HG03439 (cell line): ENCODE measurements at regions not wholly inside any gene's neighbourhood (a gene's known extent, or its start where the extent isn't known, plus 50 kb on each side); places are given as distances from the start of the nearest gene placed in this dataset.

Experiments used
- ATAC-seq: cut with Tn5 transposase; IDR thresholded peaks from one replicate; pipeline ENCODE4 v1.9.1; 2021; ENCODE audit warnings: mild to moderate bottlenecking, moderate library complexity; ENCODE audit not compliant: unreplicated experiment

GRCh38 chr10:131519723-131520605, 208.4 kb upstream of the TCERG1L start:
- no peak for ATAC-seq

- ATAC-seq: no peak
Measured at GRCh38 chr10:131531265-131532190, 220.0 kb upstream of the TCERG1L start.

- no peak for ATAC-seq
Measured at GRCh38 chr10:131532291-131532690, 220.8 kb upstream of the TCERG1L start.

GRCh38 chr10:131532745-131533341, 221.3 kb upstream of the TCERG1L start:
- ATAC-seq: no peak

- no peak for ATAC-seq
Measured at GRCh38 chr10:131533846-131534526, 222.5 kb upstream of the TCERG1L start.

GRCh38 chr10:131534836-131535235, 223.3 kb upstream of the TCERG1L start:
- ATAC-seq: no peak

- no peak for ATAC-seq
Measured at GRCh38 chr10:131536676-131537075, 225.2 kb upstream of the TCERG1L start.

- ATAC-seq: no peak
Measured at GRCh38 chr10:131537281-131537680, 225.8 kb upstream of the TCERG1L start.

GRCh38 chr10:131544495-131544894, 233.0 kb upstream of the TCERG1L start:
- ATAC-seq: no peak

GRCh38 chr10:131546086-131546810, 234.7 kb upstream of the TCERG1L start:
- no peak for ATAC-seq

GRCh38 chr10:131547129-131547799, 235.7 kb upstream of the TCERG1L start:
- ATAC-seq: no peak

- no peak for ATAC-seq
Measured at GRCh38 chr10:131548176-131548575, 236.7 kb upstream of the TCERG1L start.

GRCh38 chr10:131549116-131549515, 237.6 kb upstream of the TCERG1L start:
- ATAC-seq: no peak

GRCh38 chr10:131553121-131553520, 241.6 kb upstream of the TCERG1L start:
- no peak for ATAC-seq

GRCh38 chr10:131553581-131553980, 242.1 kb upstream of the TCERG1L start:
- ATAC-seq: no peak

GRCh38 chr10:131554821-131555220, 243.3 kb upstream of the TCERG1L start:
- ATAC-seq: no peak

- no peak for ATAC-seq
Measured at GRCh38 chr10:131555406-131555805, 243.9 kb upstream of the TCERG1L start.

GRCh38 chr10:131556061-131556896, 244.8 kb upstream of the TCERG1L start:
- ATAC-seq: no peak
